ENCODE measurements at regions not wholly inside any gene's neighbourhood (a gene's known extent, or its start where the extent isn't known, plus 50 kb on each side); places are given as distances from the start of the nearest gene placed in this dataset.

DNA sequence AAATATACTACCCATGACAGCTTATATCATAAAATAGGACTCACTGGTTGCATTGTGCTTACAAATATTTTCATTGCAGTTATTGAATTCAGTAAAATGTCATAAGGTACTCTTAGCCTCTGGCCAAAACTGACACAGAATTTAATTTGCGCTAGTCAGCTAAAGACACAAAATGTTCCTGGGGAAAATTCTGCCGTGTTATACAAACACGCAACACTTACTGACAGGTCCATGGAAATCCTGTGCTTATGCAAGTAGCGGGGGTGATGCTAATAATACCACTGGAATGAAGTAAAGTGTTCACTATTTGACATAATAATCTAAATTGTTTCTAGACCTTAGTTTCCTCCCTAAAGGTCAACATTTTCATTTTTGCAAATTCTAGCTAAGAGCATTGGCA lies 354.4 kb upstream of the RSPO3 start:
- H3K27ac Mint-ChIP-seq, result no peak overlapping the region
- ATAC-seq (replicated peaks in 1 of 2) (no peak), DNase-seq (no peak)
- H3K4me1 Mint-ChIP-seq (ENCODE audit: low read depth), result no peaks in the 10 kb centered on the region
- H3K9me3 Mint-ChIP-seq, result peaks cover 0 to 2% of the 10 kb centered on the region in 2 donors
- no peaks in the 10 kb centered on the region for H3K27me3 Mint-ChIP-seq (ENCODE audit: low read depth)
- no peak overlapping the region for H3K4me3 Mint-ChIP-seq
- H3K36me3 Mint-ChIP-seq (ENCODE audit: insufficient read depth in 2 of 2), result no peaks in the 10 kb centered on the region

DNA sequence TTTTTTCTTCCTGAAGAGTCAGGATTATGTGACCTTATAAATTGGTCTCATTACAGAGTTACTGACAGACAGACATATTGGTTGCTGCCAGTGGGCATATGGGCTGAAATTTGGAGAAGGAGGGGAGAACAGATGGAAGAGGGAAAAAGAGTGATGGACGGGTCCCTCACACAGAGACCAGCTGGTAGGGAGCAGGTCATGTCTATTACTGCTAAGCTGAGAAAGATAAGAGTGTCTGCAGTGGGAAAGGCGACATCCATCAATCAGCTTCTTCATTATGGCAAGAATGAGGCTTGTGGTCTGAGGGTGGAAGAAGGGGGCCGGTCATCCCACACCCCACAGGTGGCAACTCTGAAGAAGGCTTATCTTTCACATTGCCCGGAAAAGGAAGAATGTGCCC lies 353.8 kb upstream of the RSPO3 start:
- Mint-ChIP-seq H3K4me1 (ENCODE audit: low read depth) (no peaks in the 10 kb centered on the region), H3K27me3 (ENCODE audit: low read depth) (no peaks in the 10 kb centered on the region), H3K9me3 (peaks cover 0 to 2% of the 10 kb centered on the region in 2 donors), H3K36me3 (ENCODE audit: insufficient read depth in 2 of 2) (no peaks in the 10 kb centered on the region), H3K4me3 (no peak overlapping the region), H3K27ac (no peak overlapping the region)
- DNase-seq (no peak), ATAC-seq (replicated peaks in 1 of 2) (no peak)

DNA sequence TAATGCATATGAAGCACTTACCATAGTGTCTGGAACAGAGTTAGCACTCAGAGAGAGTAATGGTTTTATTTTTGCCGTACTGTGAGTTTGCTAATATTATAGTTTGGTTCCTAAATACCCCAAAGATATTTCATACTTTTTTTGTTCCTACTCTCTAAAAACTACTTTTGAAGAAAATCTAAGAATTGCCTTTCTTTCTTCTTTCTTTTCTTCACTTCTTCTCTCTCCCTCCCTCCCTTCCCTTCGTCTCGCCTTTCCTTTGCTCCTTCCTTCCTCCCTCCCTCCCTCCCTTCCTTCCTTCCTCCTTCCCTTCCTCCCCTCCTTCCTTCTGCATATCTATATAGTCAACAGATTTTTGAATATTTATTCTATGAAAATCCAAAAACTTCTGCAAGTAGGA lies 351.7 kb upstream of the RSPO3 start:
- ATAC-seq (replicated peaks in 1 of 2) (no peak), DNase-seq (no peak)
- H3K27me3 Mint-ChIP-seq (ENCODE audit: low read depth), result no peaks in the 10 kb centered on the region
- no peak overlapping the region for H3K27ac Mint-ChIP-seq
- H3K36me3 Mint-ChIP-seq (ENCODE audit: insufficient read depth in 2 of 2), result no peaks in the 10 kb centered on the region
- no peak overlapping the region for H3K4me3 Mint-ChIP-seq
- H3K9me3 Mint-ChIP-seq, result no peaks in the 10 kb centered on the region
- no peaks in the 10 kb centered on the region for H3K4me1 Mint-ChIP-seq (ENCODE audit: low read depth)

- H3K27ac Mint-ChIP-seq, result no peak overlapping the region
These were observed 350.8 kb upstream of the RSPO3 start for GRCh38 chr6:126767711-126768110.

GRCh38 chr6:126770176-126770575 lies 348.3 kb upstream of the RSPO3 start:
- ATAC-seq (replicated peaks in 1 of 2) (no peak), DNase-seq (no peak)
- Mint-ChIP-seq H3K9me3 (no peaks in the 10 kb centered on the region), H3K36me3 (ENCODE audit: insufficient read depth in 2 of 2) (no peaks in the 10 kb centered on the region), H3K4me3 (no peak overlapping the region), H3K4me1 (ENCODE audit: low read depth) (no peaks in the 10 kb centered on the region), H3K27ac (no peak overlapping the region), H3K27me3 (ENCODE audit: low read depth) (no peaks in the 10 kb centered on the region)

More at GRCh38 chr6:126767711-126768110, 350.8 kb upstream of the RSPO3 start:
- Mint-ChIP-seq H3K9me3 (no peaks in the 10 kb centered on the region), H3K36me3 (ENCODE audit: insufficient read depth in 2 of 2) (no peaks in the 10 kb centered on the region), H3K27me3 (ENCODE audit: low read depth) (no peaks in the 10 kb centered on the region), H3K4me1 (ENCODE audit: low read depth) (no peaks in the 10 kb centered on the region), H3K4me3 (no peak overlapping the region)
- no peak for ATAC-seq (replicated peaks in 1 of 2)
- no peak for DNase-seq

- no peaks in the 10 kb centered on the region for H3K36me3 Mint-ChIP-seq (ENCODE audit: insufficient read depth in 2 of 2)
- ATAC-seq (replicated peaks in 1 of 2), result no peak
- H3K4me3 Mint-ChIP-seq, result no peak overlapping the region
- H3K27ac Mint-ChIP-seq, result no peak overlapping the region
- no peak for DNase-seq
- H3K4me1 Mint-ChIP-seq (ENCODE audit: low read depth), result no peaks in the 10 kb centered on the region
- no peaks in the 10 kb centered on the region for H3K27me3 Mint-ChIP-seq (ENCODE audit: low read depth)
- no peaks in the 10 kb centered on the region for H3K9me3 Mint-ChIP-seq
These were observed 345.2 kb upstream of the RSPO3 start for GRCh38 chr6:126773112-126773805.

GRCh38 chr6:126779331-126779730 lies 339.1 kb upstream of the RSPO3 start:
- Mint-ChIP-seq H3K27me3 (ENCODE audit: low read depth) (no peaks in the 10 kb centered on the region), H3K4me1 (ENCODE audit: low read depth) (no peaks in the 10 kb centered on the region), H3K4me3 (no peak overlapping the region), H3K36me3 (ENCODE audit: insufficient read depth in 2 of 2) (no peaks in the 10 kb centered on the region), H3K9me3 (no peaks in the 10 kb centered on the region), H3K27ac (no peak overlapping the region)
- no peak for DNase-seq
- ATAC-seq (replicated peaks in 1 of 2), result no peak

GRCh38 chr6:126781582-126781981 lies 336.9 kb upstream of the RSPO3 start:
- Mint-ChIP-seq H3K27ac (no peak overlapping the region), H3K9me3 (no peaks in the 10 kb centered on the region), H3K4me3 (no peak overlapping the region), H3K4me1 (ENCODE audit: low read depth) (no peaks in the 10 kb centered on the region), H3K36me3 (ENCODE audit: insufficient read depth in 2 of 2) (no peaks in the 10 kb centered on the region), H3K27me3 (ENCODE audit: low read depth) (no peaks in the 10 kb centered on the region)
- no peak for DNase-seq
- no peak for ATAC-seq (replicated peaks in 1 of 2)

DNA sequence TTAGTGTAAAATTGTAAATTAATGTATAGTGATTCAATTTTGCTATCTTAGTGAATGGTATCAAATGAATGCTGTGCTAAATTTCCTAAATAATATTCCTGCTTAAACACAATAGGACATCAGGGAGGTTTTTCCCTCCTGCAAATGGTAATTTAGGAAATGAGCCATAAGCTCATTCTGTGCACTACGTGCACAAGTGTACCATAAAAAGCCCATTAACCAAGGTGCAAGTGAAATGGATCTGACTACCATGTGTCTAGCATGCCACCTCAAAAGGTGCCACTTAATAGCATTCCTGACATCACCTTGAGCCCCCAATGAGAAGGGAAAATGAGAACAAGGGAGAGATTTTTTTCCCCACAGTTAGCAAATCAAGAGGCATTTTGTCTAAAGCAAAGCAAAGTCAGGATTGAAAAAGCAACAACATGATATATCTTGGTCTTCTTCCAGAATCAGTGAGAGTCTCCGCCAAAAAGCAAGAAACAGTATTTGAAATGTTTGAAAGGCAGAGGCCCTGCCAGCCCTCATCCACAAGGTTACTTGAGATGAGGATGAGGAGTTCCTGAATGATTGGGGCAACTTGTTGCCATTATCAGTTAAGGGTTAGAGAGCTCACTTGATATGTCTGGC lies 334.2 kb upstream of the RSPO3 start:
- Mint-ChIP-seq H3K4me1 (ENCODE audit: low read depth) (no peaks in the 10 kb centered on the region), H3K27me3 (ENCODE audit: low read depth) (no peaks in the 10 kb centered on the region), H3K36me3 (ENCODE audit: insufficient read depth in 2 of 2) (no peaks in the 10 kb centered on the region), H3K9me3 (no peaks in the 10 kb centered on the region), H3K4me3 (no peak overlapping the region), H3K27ac (no peak overlapping the region)
- no peak for ATAC-seq (replicated peaks in 1 of 2)
- no peak for DNase-seq

DNA sequence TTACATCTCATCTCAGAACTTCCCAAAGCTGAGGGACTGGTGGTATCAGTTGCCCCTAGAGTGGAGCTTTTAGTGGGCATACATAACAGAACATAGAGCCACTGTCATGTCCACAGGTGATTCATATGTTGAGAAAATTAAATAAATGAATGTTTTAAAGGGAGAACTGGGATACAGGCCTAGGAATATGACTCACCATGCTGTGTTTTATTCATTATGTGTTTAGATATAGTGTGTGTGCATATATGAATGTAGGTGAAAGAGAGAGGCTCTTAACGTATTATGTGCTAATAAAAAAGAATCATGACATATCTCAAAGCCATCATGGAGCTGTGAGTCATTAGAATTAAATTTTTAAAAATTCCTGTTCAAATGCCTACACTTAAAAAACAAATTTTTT lies 332.2 kb upstream of the RSPO3 start:
- no peaks in the 10 kb centered on the region for H3K27me3 Mint-ChIP-seq (ENCODE audit: low read depth)
- ATAC-seq (replicated peaks in 1 of 2), result no peak
- no peaks in the 10 kb centered on the region for H3K36me3 Mint-ChIP-seq (ENCODE audit: insufficient read depth in 2 of 2)
- H3K4me1 Mint-ChIP-seq (ENCODE audit: low read depth), result no peaks in the 10 kb centered on the region
- H3K27ac Mint-ChIP-seq, result no peak overlapping the region
- no peaks in the 10 kb centered on the region for H3K9me3 Mint-ChIP-seq
- DNase-seq, result no peak
- H3K4me3 Mint-ChIP-seq, result no peak overlapping the region

DNA sequence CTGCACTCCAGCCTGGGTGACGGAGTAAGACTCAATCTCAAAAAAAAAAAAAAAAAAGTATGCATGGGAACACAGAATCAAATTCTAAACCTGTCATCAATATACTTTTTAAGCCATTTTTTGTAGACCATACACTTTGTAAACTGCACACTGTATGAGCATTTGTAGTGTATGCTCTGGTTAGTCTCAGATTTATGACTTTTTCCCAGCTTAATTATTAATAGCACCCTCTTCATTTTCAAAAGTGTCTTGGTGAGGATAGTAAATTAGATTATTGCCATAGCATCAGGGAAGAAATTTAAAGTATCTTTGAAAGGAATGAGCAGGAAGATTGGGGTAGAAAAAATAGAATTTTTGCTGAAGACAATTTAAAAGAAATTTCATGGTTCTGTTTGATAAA lies 330.8 kb upstream of the RSPO3 start:
- no peak overlapping the region for H3K27ac Mint-ChIP-seq

GRCh38 chr6:126788861-126789365 lies 329.6 kb upstream of the RSPO3 start:
- H3K36me3 Mint-ChIP-seq (ENCODE audit: insufficient read depth in 2 of 2), result no peaks in the 10 kb centered on the region
- no peak for DNase-seq
- no peaks in the 10 kb centered on the region for H3K9me3 Mint-ChIP-seq
- H3K4me3 Mint-ChIP-seq, result no peak overlapping the region
- no peak for ATAC-seq (replicated peaks in 1 of 2)
- no peak overlapping the region for H3K27ac Mint-ChIP-seq
- H3K27me3 Mint-ChIP-seq (ENCODE audit: low read depth), result no peaks in the 10 kb centered on the region
- H3K4me1 Mint-ChIP-seq (ENCODE audit: low read depth), result no peaks in the 10 kb centered on the region

More for the DNA sequence above, 330.8 kb upstream of the RSPO3 start:
- ATAC-seq (replicated peaks in 1 of 2) (no peak), DNase-seq (no peak)
- Mint-ChIP-seq H3K4me3 (no peak overlapping the region), H3K4me1 (ENCODE audit: low read depth) (no peaks in the 10 kb centered on the region), H3K9me3 (no peaks in the 10 kb centered on the region), H3K27me3 (ENCODE audit: low read depth) (no peaks in the 10 kb centered on the region), H3K36me3 (ENCODE audit: insufficient read depth in 2 of 2) (no peaks in the 10 kb centered on the region)

DNA sequence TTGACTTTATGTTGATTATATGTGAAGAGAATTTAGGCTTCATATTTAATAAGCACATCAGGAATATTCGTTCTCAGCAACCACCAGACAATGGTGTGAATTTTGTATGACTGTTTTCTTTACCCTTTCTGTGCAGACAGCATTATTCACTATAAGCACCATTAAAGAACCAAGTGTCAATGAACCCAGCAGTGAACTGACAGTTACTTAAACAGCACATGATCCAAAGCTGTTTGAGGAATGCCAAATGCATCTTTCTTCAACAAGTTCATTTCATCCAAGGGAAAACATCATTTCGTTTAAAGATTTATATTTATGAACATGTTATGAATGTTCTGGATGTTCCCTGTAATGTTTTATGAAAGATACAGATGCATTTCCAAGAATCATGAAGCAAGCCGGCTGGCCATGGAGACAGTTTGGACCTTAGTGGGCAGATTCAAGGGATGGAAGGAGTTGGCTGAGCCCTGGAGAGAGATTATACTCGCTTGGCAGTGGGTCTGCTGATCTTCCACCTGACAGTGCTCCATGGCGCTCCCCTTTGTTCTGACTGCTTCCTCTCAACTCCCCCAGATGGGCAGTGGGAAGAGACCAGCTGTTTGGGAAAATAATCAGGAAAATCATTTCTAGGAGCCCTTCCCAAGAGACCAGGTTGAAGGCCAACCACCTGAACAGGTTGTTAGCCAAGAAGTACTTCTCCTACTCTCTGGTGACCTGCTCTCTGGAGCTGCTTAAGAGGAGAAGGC lies 326.0 kb upstream of the RSPO3 start:
- ATAC-seq (replicated peaks in 1 of 2), result no peak
- Mint-ChIP-seq H3K9me3 (no peaks in the 10 kb centered on the region), H3K4me1 (ENCODE audit: low read depth) (no peaks in the 10 kb centered on the region), H3K27ac (no peak overlapping the region), H3K36me3 (ENCODE audit: insufficient read depth in 2 of 2) (no peaks in the 10 kb centered on the region), H3K4me3 (no peak overlapping the region), H3K27me3 (ENCODE audit: low read depth) (no peaks in the 10 kb centered on the region)
- no peak for DNase-seq
